Pancreas (tissue), 10 donors: ENCODE measurements at regions not wholly inside any gene's neighbourhood (a gene's known extent, or its start where the extent isn't known, plus 50 kb on each side); places are given as distances from the start of the nearest gene placed in this dataset.

Source experiments
- ATAC-seq, 4 donors: fragments of 200-7000 bp; cut with Tn5 transposase; one replicate each; pipeline versions ENCODE4 v1.8.0 to v1.9.1; 2020; ENCODE audit warnings: mild to moderate bottlenecking in 4 of 4, moderate library complexity in 4 of 4
- DNase-seq, 6 donors: peaks; one replicate each; pipeline ENCODE4 v3.0.0-alpha.2; 2020
- FAIRE-seq: peaks from 2 replicates; lab custom pipeline; 2012; peaks lifted over from hg19 to GRCh38; lab: Jason Lieb, UNC
- H3K27ac ChIP-seq, 4 donors: fragments of 200-600 bp; sonication (generic); 1 replicate in 3 of 4; 2 replicates in 1 of 4; pipeline versions ENCODE4 v1.5.0 to v1.8.0; 2020
- H3K27me3 ChIP-seq, 4 donors: fragments of 200-600 bp; one replicate each; pipeline ENCODE4 v1.8.0; 2021
- H3K36me3 ChIP-seq, 3 donors: fragments of 200-600 bp; sonication (generic) in 1 of 3; one replicate each; pipeline versions ENCODE4 v1.5.0 to v1.8.0; 2020 to 2021
- H3K4me1 ChIP-seq, 3 donors: fragments of 200-600 bp; one replicate each; pipeline ENCODE4 v1.8.0; 2021
- H3K4me3 ChIP-seq, 4 donors: fragments of 200-600 bp; sonication (generic) in 2 of 4; one replicate each; pipeline versions ENCODE4 v1.5.0 to v1.8.0; 2020 to 2021
- H3K9me3 ChIP-seq, 4 donors: fragments of 200-600 bp; one replicate each; pipeline ENCODE4 v1.8.0; 2021
- CTCF ChIP-seq, 4 donors: fragments of 200-600 bp; sonication (generic) in 3 of 4; IDR thresholded peaks; one replicate each; pipeline versions ENCODE4 v1.5.0 to v1.8.0; 2021; ENCODE audit warnings: antibody characterized with exemption in 4 of 4
- WGBS, 2 donors: extraction: QIAGEN DNeasy Blood & Tissue Kit; methylation state at CpG; one replicate each; pipeline ENCODE4 v1.1.7; 2013; 5-methylcytosine and 5-hydroxymethylcytosine counted together
- intact Hi-C, 3 donors: fragments of 100-400 bp; cut with DNase I; formaldehyde crosslinking; loops; one replicate each; pipeline versions ENCODE4 v1.11.1 to v1.14.2; 2022
- donor health status: healthy with polysubstance abuse.
- donor health status: DM: no; HTN: no; CAD: no; lungs with moderate emphysema.
- donor health status: DM: no; HTN: no; CAD: no.
- donor health status: control.
- donor health status: control.
- donor health status: Bipolar disorder and iron deficiency.
- donor health status: DM: yes; HTN: yes; CAD: no.
- donor health status: DM: no; HTN: no; CAD: no.
- donor health status: DM: no; HTN: no; CAD: no.
- donor health status: DM: yes; HTN: yes; CAD: no.

GRCh38 chr10:62463364-62463763, 89.2 kb downstream of the ZNF365 start:
- no peaks in the 10 kb centered on the region for H3K27me3 ChIP-seq
- H3K27ac ChIP-seq = no peak overlapping the region
- H3K4me1 ChIP-seq = no peaks in the 10 kb centered on the region
- 39 to 50% methylated on average over 3 of the region's 3 CpGs for WGBS, 2 donors
- intact Hi-C loops = no loop called here
- no peak for DNase-seq
- no peak for ATAC-seq
- no peak for TF ChIP-seq CTCF (IDR thresholded peaks at IDR 0.05)
- FAIRE-seq = no peak
- H3K36me3 ChIP-seq = no peaks in the 10 kb centered on the region
- no peaks in the 10 kb centered on the region for H3K9me3 ChIP-seq
- no peak overlapping the region for H3K4me3 ChIP-seq

GRCh38 chr10:62464308-62464707, 90.1 kb downstream of the ZNF365 start:
- DNase-seq (no peak), FAIRE-seq (no peak), ATAC-seq (no peak)
- H3K27ac ChIP-seq = no peak overlapping the region
- intact Hi-C loops = no loop called here
- 48 to 52% methylated on average over 2 of the region's 2 CpGs for WGBS, 2 donors
- H3K36me3 ChIP-seq = no peaks in the 10 kb centered on the region
- H3K4me3 ChIP-seq = no peak overlapping the region
- no peaks in the 10 kb centered on the region for H3K9me3 ChIP-seq
- no peaks in the 10 kb centered on the region for H3K4me1 ChIP-seq
- TF ChIP-seq CTCF (IDR thresholded peaks at IDR 0.05) = no peak
- H3K27me3 ChIP-seq = no peaks in the 10 kb centered on the region

DNA sequence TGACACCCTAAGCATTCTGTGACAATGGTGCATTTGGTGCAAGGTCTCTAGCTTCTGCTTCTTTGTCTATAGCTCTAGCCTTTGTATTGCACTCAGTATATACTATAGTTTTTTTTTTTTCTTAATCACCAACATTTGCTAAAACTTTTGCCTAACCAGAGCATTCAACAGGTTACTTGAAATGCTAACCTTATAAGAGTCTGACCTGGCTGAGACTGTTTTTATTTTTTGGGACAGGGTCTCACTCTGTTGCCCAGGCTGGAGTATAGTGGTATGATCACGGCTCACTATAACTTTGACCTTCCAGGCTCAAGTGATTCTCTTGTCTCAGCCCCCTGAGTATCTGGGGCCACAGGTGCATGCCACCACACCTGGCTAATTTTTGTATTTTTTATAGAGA, 92.4 kb downstream of the ZNF365 start:
- FAIRE-seq (no peak), DNase-seq (no peak), ATAC-seq (no peak)
- Histone ChIP-seq H3K4me3 (no peak overlapping the region), H3K36me3 (no peaks in the 10 kb centered on the region), H3K4me1 (no peaks in the 10 kb centered on the region), H3K27me3 (no peaks in the 10 kb centered on the region), H3K27ac (no peak overlapping the region), H3K9me3 (no peaks in the 10 kb centered on the region)
- WGBS, 2 donors = 67 to 84% methylated on average over 1 of the region's 1 CpG
- no peak for TF ChIP-seq CTCF (IDR thresholded peaks at IDR 0.05)
- intact Hi-C loops = no loop called here

DNA sequence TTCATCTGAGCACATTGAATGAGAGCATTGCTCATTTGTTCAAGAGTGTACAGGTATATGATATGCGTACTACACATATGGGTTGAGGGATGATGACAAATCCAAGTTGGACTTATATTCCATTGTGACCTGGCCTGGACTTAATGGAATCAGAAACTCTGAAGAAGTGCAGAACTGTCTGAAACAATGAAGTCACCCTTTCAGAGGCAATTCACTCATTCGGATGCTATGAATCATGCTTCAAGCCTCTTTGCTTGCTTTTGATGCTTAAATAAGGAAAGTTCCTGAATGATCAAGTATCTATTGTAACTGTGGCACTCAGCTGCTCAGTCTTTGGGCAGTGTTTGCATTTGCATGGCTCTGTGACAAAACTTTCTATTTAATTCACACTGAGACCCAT, 93.4 kb downstream of the ZNF365 start:
- no peak for DNase-seq
- Histone ChIP-seq H3K27ac (no peak overlapping the region), H3K27me3 (no peaks in the 10 kb centered on the region), H3K4me1 (no peaks in the 10 kb centered on the region), H3K4me3 (no peak overlapping the region), H3K36me3 (no peaks in the 10 kb centered on the region), H3K9me3 (no peaks in the 10 kb centered on the region)
- no peak for ATAC-seq
- 76 to 81% methylated on average over 2 of the region's 2 CpGs for WGBS, 2 donors
- no peak for FAIRE-seq
- TF ChIP-seq CTCF (IDR thresholded peaks at IDR 0.05) = no peak
- intact Hi-C loops = no loop called here

DNA sequence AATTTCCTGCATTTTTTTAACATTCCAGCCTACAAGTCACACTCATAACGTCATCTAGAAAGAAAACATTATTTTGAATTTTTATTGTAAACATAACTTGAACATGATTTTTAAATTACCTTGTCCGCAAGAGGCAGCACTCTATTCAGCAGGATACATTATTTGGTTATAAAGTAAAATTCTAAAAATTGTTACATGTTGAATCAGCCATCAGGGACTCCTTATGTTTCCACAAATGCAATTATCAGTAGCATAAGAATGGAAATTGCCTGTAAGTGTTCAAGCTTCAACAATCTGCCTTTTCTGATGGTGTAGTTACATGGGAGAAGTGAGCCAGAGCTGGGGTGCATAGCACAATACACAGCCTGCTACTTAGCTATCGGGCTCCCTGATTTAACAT, 97.5 kb downstream of the ZNF365 start:
- H3K36me3 ChIP-seq = no peaks in the 10 kb centered on the region
- H3K9me3 ChIP-seq = no peaks in the 10 kb centered on the region
- TF ChIP-seq CTCF (IDR thresholded peaks at IDR 0.05) = no peak
- WGBS, 2 donors = 62 to 64% methylated on average over 3 of the region's 3 CpGs
- H3K4me3 ChIP-seq = no peak overlapping the region
- no peaks in the 10 kb centered on the region for H3K4me1 ChIP-seq
- ATAC-seq (no peak), DNase-seq (no peak), FAIRE-seq (no peak)
- H3K27ac ChIP-seq = no peak overlapping the region
- intact Hi-C loops = no loop called here
- no peaks in the 10 kb centered on the region for H3K27me3 ChIP-seq
